Suppressor macrophage treated with lipopolysaccharide for 4 hours (primary cell): ENCODE measurements at regions not wholly inside any gene's neighbourhood (a gene's known extent, or its start where the extent isn't known, plus 50 kb on each side); places are given as distances from the start of the nearest gene placed in this dataset.

ENCODE experiments used
- DNase-seq: peaks from one replicate; pipeline ENCODE4 v3.0.0-alpha.2; 2020

GRCh38 chr5:29370248-29370647 is 1823.2 kb upstream of the CDH6 start:
- no peak for DNase-seq

GRCh38 chr5:29367176-29367833 is 1826.2 kb upstream of the CDH6 start:
- DNase-seq = no peak

GRCh38 chr5:29351170-29351569 is 1842.3 kb upstream of the CDH6 start:
- no peak for DNase-seq

GRCh38 chr5:29337030-29337429 is 1856.5 kb upstream of the CDH6 start:
- DNase-seq = no peak

- no peak for DNase-seq
Observed at GRCh38 chr5:29321591-29321990, 1871.9 kb upstream of the CDH6 start.

GRCh38 chr5:29309359-29309758 is 1884.1 kb upstream of the CDH6 start:
- DNase-seq = no peak

GRCh38 chr5:29307478-29307877 is 1886.0 kb upstream of the CDH6 start:
- DNase-seq = no peak

- DNase-seq = no peak
Observed at GRCh38 chr5:29304545-29304944, 1888.9 kb upstream of the CDH6 start.

- DNase-seq = no peak
Observed at GRCh38 chr5:29296548-29296947, 1896.9 kb upstream of the CDH6 start.

GRCh38 chr5:29277642-29278041 is 1915.8 kb upstream of the CDH6 start:
- DNase-seq = no peak

GRCh38 chr5:29276371-29276770 is 1917.1 kb upstream of the CDH6 start:
- no peak for DNase-seq

GRCh38 chr5:29263915-29264351 is 1929.6 kb upstream of the CDH6 start:
- DNase-seq = no peak

- no peak for DNase-seq
Observed at GRCh38 chr5:29262339-29263123, 1931.0 kb upstream of the CDH6 start.

GRCh38 chr5:29261213-29261612 is 1932.3 kb upstream of the CDH6 start:
- no peak for DNase-seq

- no peak for DNase-seq
Observed at GRCh38 chr5:29252390-29252789, 1941.1 kb upstream of the CDH6 start.

- no peak for DNase-seq
Observed at GRCh38 chr5:29247346-29248028, 1946.0 kb upstream of the CDH6 start.

- no peak for DNase-seq
Observed at GRCh38 chr5:29240379-29240778, 1953.1 kb upstream of the CDH6 start.

- DNase-seq = no peak
Observed at GRCh38 chr5:29239606-29240005, 1953.9 kb upstream of the CDH6 start.

- no peak for DNase-seq
Observed at GRCh38 chr5:29238115-29238514, 1955.4 kb upstream of the CDH6 start.

GRCh38 chr5:29231154-29231553 is 1962.3 kb upstream of the CDH6 start:
- no peak for DNase-seq

GRCh38 chr5:29230591-29230990 is 1962.9 kb upstream of the CDH6 start:
- DNase-seq = no peak

- no peak for DNase-seq
Observed at GRCh38 chr5:29229461-29229860, 1964.0 kb upstream of the CDH6 start.

GRCh38 chr5:29218138-29218537 is 1975.3 kb upstream of the CDH6 start:
- DNase-seq = no peak

GRCh38 chr5:29214839-29215238 is 1978.6 kb upstream of the CDH6 start:
- DNase-seq = no peak
